ENCODE measurements at regions not wholly inside any gene's neighbourhood (a gene's known extent, or its start where the extent isn't known, plus 50 kb on each side); places are given as distances from the start of the nearest gene placed in this dataset.

DNA sequence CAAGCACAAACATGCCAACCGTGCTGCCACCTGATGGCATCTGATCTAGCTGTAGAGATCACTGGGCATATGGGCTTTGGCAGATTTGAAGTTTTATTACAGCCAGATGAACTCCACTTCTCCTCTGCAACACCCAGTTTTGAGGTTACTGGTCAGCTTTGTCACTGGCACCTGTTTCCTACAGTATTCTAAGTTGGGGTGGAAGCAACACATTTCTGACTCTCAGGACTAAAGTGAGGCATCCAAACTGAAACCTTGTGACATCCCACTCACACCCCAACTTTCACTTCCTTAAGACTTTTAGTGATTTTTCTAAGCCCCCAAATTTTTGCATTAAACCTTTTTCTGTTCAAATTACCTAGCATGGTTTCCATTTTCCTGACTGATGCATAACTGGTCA lies 115.1 kb upstream of the PCDH18 start (continued):
- TF ChIP-seq, protein P1, sequence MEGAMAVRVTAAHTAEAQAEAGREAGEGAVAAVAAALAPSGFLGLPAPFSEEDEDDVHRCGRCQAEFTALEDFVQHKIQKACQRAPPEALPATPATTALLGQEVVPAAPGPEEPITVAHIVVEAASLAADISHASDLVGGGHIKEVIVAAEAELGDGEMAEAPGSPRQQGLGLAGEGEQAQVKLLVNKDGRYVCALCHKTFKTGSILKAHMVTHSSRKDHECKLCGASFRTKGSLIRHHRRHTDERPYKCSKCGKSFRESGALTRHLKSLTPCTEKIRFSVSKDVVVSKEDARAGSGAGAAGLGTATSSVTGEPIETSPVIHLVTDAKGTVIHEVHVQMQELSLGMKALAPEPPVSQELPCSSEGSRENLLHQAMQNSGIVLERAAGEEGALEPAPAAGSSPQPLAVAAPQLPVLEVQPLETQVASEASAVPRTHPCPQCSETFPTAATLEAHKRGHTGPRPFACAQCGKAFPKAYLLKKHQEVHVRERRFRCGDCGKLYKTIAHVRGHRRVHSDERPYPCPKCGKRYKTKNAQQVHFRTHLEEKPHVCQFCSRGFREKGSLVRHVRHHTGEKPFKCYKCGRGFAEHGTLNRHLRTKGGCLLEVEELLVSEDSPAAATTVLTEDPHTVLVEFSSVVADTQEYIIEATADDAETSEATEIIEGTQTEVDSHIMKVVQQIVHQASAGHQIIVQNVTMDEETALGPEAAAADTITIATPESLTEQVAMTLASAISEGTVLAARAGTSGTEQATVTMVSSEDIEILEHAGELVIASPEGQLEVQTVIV (IDR thresholded peaks at IDR 0.05; ENCODE audit: borderline replicate concordance, partially characterized antibody): no peak
- TF ChIP-seq JUND (IDR thresholded peaks at IDR 0.05; ENCODE audit: low read depth, low read length) (no peak), HSF1 (IDR thresholded peaks at IDR 0.05; ENCODE audit: low read depth, low read length) (no peak), NR2F1 (conservative IDR thresholded peaks at IDR 0.05) (no peak), CBX5 (IDR thresholded peaks at IDR 0.05; ENCODE audit: low read depth) (0 out of 2 replicates have a peak, but pooled peaks have one; percentile 25), GABPA (IDR thresholded peaks at IDR 0.05; ENCODE audit: low read depth) (peak; percentile 50; the same call in 1 of the 2 replicates), FOXK2 (IDR thresholded peaks at IDR 0.05) (no peak), RBBP5 (conservative IDR thresholded peaks at IDR 0.05) (no peak), SREBF2 (IDR thresholded peaks at IDR 0.05; ENCODE audit: low read length) (no peak)
- TF ChIP-seq, protein P2, sequence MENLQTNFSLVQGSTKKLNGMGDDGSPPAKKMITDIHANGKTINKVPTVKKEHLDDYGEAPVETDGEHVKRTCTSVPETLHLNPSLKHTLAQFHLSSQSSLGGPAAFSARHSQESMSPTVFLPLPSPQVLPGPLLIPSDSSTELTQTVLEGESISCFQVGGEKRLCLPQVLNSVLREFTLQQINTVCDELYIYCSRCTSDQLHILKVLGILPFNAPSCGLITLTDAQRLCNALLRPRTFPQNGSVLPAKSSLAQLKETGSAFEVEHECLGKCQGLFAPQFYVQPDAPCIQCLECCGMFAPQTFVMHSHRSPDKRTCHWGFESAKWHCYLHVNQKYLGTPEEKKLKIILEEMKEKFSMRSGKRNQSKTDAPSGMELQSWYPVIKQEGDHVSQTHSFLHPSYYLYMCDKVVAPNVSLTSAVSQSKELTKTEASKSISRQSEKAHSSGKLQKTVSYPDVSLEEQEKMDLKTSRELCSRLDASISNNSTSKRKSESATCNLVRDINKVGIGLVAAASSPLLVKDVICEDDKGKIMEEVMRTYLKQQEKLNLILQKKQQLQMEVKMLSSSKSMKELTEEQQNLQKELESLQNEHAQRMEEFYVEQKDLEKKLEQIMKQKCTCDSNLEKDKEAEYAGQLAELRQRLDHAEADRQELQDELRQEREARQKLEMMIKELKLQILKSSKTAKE (IDR thresholded peaks at IDR 0.05; ENCODE audit: low read depth, poor library complexity, severe bottlenecking): no peak
- TF ChIP-seq, protein P3, sequence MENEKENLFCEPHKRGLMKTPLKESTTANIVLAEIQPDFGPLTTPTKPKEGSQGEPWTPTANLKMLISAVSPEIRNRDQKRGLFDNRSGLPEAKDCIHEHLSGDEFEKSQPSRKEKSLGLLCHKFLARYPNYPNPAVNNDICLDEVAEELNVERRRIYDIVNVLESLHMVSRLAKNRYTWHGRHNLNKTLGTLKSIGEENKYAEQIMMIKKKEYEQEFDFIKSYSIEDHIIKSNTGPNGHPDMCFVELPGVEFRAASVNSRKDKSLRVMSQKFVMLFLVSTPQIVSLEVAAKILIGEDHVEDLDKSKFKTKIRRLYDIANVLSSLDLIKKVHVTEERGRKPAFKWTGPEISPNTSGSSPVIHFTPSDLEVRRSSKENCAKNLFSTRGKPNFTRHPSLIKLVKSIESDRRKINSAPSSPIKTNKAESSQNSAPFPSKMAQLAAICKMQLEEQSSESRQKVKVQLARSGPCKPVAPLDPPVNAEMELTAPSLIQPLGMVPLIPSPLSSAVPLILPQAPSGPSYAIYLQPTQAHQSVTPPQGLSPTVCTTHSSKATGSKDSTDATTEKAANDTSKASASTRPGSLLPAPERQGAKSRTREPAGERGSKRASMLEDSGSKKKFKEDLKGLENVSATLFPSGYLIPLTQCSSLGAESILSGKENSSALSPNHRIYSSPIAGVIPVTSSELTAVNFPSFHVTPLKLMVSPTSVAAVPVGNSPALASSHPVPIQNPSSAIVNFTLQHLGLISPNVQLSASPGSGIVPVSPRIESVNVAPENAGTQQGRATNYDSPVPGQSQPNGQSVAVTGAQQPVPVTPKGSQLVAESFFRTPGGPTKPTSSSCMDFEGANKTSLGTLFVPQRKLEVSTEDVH (IDR thresholded peaks at IDR 0.05; ENCODE audit: low read depth, partially characterized antibody): no peak
- TF ChIP-seq, protein P4, sequence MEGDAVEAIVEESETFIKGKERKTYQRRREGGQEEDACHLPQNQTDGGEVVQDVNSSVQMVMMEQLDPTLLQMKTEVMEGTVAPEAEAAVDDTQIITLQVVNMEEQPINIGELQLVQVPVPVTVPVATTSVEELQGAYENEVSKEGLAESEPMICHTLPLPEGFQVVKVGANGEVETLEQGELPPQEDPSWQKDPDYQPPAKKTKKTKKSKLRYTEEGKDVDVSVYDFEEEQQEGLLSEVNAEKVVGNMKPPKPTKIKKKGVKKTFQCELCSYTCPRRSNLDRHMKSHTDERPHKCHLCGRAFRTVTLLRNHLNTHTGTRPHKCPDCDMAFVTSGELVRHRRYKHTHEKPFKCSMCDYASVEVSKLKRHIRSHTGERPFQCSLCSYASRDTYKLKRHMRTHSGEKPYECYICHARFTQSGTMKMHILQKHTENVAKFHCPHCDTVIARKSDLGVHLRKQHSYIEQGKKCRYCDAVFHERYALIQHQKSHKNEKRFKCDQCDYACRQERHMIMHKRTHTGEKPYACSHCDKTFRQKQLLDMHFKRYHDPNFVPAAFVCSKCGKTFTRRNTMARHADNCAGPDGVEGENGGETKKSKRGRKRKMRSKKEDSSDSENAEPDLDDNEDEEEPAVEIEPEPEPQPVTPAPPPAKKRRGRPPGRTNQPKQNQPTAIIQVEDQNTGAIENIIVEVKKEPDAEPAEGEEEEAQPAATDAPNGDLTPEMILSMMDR (IDR thresholded peaks at IDR 0.05 in 2 of 3, conservative IDR thresholded peaks at IDR 0.05 in 1 of 3; ENCODE audit: control insufficient read depth in 2 of 3, extremely low read depth in 1 of 3, insufficient read depth in 1 of 3, low read depth in 3 of 3, low read length in 3 of 3): no peak
- TF ChIP-seq, protein P5, sequence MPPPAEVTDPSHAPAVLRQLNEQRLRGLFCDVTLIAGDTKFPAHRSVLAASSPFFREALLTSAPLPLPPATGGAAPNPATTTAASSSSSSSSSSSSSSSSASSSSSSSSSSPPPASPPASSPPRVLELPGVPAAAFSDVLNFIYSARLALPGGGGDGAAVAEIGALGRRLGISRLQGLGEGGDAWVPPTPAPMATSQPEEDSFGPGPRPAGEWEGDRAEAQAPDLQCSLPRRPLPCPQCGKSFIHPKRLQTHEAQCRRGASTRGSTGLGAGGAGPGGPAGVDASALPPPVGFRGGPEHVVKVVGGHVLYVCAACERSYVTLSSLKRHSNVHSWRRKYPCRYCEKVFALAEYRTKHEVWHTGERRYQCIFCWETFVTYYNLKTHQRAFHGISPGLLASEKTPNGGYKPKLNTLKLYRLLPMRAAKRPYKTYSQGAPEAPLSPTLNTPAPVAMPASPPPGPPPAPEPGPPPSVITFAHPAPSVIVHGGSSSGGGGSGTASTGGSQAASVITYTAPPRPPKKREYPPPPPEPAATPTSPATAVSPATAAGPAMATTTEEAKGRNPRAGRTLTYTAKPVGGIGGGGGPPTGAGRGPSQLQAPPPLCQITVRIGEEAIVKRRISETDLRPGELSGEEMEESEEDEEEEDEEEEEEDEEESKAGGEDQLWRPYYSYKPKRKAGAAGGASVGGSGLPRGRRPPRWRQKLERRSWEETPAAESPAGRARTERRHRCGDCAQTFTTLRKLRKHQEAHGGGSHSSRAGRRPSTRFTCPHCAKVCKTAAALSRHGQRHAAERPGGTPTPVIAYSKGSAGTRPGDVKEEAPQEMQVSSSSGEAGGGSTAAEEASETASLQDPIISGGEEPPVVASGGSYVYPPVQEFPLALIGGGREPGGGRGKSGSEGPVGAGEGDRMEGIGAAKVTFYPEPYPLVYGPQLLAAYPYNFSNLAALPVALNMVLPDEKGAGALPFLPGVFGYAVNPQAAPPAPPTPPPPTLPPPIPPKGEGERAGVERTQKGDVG (CRISPR knock-in tag; IDR thresholded peaks at IDR 0.05): no peak

Data from GM12878 (cell line).